D721Med (cell line): ENCODE measurements at regions not wholly inside any gene's neighbourhood (a gene's known extent, or its start where the extent isn't known, plus 50 kb on each side); places are given as distances from the start of the nearest gene placed in this dataset.

Source experiments
- DNase-seq: peaks from one replicate; pipeline ENCODE4 v3.0.0; 2011; ENCODE audit warnings: low spot score; ENCODE audit not compliant: insufficient read length
- FAIRE-seq: peaks from 2 replicates; lab custom pipeline; 2011; peaks lifted over from hg19 to GRCh38; lab: Jason Lieb, UNC
- TF ChIP-seq, protein P1 (sequence below): IDR thresholded peaks from 2 replicates; pipeline ENCODE4 v1.5.1; 2012; ENCODE audit warnings: mild to moderate bottlenecking, control low read depth; ENCODE audit not compliant: insufficient read depth; ENCODE audit errors: missing control alignments

GRCh38 chr18:70415823-70416488, 127.1 kb downstream of the SOCS6 start:
- FAIRE-seq (peak; percentile 100), DNase-seq (peak; percentile 59)
- TF ChIP-seq, protein P1, sequence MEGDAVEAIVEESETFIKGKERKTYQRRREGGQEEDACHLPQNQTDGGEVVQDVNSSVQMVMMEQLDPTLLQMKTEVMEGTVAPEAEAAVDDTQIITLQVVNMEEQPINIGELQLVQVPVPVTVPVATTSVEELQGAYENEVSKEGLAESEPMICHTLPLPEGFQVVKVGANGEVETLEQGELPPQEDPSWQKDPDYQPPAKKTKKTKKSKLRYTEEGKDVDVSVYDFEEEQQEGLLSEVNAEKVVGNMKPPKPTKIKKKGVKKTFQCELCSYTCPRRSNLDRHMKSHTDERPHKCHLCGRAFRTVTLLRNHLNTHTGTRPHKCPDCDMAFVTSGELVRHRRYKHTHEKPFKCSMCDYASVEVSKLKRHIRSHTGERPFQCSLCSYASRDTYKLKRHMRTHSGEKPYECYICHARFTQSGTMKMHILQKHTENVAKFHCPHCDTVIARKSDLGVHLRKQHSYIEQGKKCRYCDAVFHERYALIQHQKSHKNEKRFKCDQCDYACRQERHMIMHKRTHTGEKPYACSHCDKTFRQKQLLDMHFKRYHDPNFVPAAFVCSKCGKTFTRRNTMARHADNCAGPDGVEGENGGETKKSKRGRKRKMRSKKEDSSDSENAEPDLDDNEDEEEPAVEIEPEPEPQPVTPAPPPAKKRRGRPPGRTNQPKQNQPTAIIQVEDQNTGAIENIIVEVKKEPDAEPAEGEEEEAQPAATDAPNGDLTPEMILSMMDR = no peak

- TF ChIP-seq, protein P1 = no peak
- no peak for FAIRE-seq
- DNase-seq = no peak
Observed at GRCh38 chr18:70414315-70414900, 125.6 kb downstream of the SOCS6 start.

- no peak for DNase-seq
- TF ChIP-seq, protein P1 = no peak
- FAIRE-seq = no peak
Observed at GRCh38 chr18:70413455-70413854, 124.6 kb downstream of the SOCS6 start.

DNA sequence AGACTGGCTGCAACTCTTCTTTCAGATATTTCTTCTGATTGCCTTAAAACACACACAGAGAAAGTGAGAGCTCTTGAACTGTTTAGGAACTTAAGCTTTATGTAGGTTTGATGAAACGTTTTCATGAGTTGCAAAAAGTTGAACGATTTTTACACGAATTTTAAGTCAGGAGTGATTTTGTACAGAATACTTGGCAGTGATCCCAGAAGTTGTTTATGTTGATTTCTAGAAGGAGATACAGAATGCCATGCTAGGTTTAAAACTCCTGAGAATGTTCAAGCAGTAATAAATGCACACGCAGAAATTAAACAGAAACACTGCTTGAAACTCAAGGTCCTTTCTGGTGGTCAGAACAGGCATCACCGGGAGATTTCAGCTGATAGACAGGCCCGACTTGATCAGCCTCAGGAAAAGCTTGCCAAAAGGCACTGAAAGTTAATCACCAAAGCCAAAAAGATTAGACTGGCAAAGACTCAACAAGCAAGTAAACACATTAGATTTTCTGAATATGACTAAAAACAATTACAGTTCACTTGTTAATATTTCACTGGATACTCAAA, 123.1 kb downstream of the SOCS6 start:
- FAIRE-seq = peak; percentile 98
- TF ChIP-seq, protein P1 = no peak
- no peak for DNase-seq

GRCh38 chr18:70411307-70411706, 122.5 kb downstream of the SOCS6 start:
- TF ChIP-seq, protein P1 = no peak
- FAIRE-seq (peak; percentile 6), DNase-seq (no peak)

GRCh38 chr18:70405052-70405451, 116.2 kb downstream of the SOCS6 start:
- TF ChIP-seq, protein P1 = no peak
- no peak for DNase-seq
- no peak for FAIRE-seq

- DNase-seq = peak; percentile 81
- FAIRE-seq = peak; percentile 100
- TF ChIP-seq, protein P1 = no peak
Observed at GRCh38 chr18:70400476-70400875, 111.6 kb downstream of the SOCS6 start.
